ENCODE measurements at regions not wholly inside any gene's neighbourhood (a gene's known extent, or its start where the extent isn't known, plus 50 kb on each side); places are given as distances from the start of the nearest gene placed in this dataset.

DNA sequence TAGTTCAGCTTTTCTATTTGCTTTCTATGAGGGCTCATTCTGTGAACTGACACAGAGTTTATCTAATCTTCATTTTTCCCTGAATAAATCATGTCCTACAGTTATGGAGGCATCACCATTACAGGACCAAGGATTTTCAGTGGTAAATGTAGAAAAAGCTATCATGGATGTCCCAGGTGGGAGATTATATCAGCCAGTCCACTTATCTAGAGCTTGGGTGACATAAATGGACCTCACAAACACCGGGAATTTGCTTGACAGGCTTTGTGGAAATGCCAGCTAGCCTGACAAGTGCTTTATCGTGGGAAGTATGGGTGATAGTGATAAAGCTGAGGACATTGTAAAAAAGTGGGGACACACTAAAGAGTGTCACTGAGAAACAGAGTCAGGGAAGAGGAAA lies 1015.2 kb upstream of the SLIT2 start:
- TF ChIP-seq POLR2A (IDR thresholded peaks at IDR 0.05) (no peak), CTCF (IDR thresholded peaks at IDR 0.05) (no peak)

Measured in testis (tissue), 2 donors.